Myocyte (in vitro differentiated cells): ENCODE measurements at regions not wholly inside any gene's neighbourhood (a gene's known extent, or its start where the extent isn't known, plus 50 kb on each side); places are given as distances from the start of the nearest gene placed in this dataset.

Source experiments
- DNase-seq: peaks from one replicate; pipeline ENCODE4 v3.0.0-alpha.2; 2012; ENCODE audit warnings: low read depth

GRCh38 chr4:152164561-152164960 lies 371.3 kb downstream of the FBXW7 start:
- DNase-seq: no peak

- no peak for DNase-seq
These were observed 373.6 kb downstream of the FBXW7 start for GRCh38 chr4:152162331-152162697.

- DNase-seq: peak; percentile 55
These were observed 374.1 kb downstream of the FBXW7 start for GRCh38 chr4:152161676-152162330.

- no peak for DNase-seq
These were observed 375.6 kb downstream of the FBXW7 start for GRCh38 chr4:152160225-152160800.

DNA sequence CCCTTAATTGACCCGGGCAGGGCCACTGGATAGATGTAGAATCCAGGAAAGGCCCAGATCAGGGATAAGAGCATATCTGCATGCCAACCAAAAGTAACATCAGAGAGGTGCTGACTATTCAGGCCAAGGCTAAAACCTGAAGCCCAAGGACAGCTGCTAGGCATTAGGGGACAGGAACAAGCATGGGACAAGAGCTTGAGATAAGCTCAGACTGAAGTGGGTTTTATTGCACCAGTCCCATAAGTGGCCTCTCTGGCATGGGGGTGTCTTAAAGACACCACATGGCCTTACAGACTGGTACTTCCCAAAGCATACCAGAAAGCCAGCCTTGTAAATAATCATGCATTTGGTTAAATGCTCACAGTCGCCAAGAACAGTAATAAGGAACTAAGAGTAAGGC lies 376.1 kb downstream of the FBXW7 start:
- DNase-seq: no peak

DNA sequence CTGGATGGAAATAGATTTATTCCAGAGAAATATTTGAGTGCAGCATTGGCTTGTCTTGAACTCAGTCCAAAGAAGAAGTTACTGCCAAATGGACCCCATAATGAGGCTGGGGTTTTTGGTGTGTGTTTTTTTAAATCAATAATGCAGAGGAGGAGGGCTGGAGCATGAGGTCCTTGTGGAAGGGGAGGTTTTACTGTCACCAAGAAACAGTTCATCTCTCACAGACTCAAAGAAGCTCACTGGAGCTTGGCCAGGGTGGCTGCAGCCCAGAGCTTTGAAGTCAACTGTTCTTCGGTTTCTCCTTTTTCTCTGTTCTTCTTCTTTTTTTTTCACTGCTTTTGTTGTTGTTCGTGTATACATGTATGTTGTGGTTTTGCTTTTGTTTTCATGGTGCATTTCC lies 377.7 kb downstream of the FBXW7 start:
- no peak for DNase-seq

DNA sequence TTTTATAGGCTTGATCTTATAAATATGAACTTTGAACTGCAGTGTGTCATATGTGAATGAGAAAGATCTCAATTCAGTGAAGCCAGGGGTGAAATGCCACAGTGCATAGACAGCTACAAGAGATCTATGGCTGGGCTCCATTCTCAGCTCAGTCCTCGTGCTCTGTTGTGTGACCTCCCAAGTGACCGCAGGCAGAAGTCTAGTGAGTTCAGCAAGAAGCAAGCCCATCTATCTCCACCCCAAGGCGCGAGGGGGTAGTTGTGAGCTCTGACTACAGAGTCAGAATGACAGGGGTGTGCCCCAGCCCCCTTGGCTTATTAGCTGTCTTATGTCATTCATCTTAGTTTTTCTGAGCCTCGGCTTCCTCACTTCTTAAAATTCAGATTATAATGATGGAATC lies 378.3 kb downstream of the FBXW7 start:
- DNase-seq: no peak

DNA sequence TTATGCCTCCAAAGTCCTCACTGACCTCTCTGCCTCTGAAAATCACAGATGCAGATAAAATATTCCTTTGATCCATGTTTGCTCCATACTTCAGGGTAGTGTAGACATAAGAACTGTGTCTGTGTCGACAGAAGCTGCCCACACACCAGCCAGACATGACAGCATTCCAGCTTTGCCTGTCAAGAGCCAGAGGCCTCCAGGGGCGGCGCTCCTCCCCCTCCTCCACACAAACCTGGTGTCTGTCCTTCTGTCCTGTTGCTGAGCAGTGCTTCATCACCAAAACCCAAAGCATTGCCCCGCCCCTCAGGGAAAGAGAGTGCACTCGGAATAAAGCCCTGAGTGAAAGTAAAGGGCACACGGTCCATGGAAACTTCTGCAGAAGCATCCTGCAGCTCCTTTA lies 379.4 kb downstream of the FBXW7 start:
- DNase-seq: no peak

- DNase-seq: no peak
These were observed 380.8 kb downstream of the FBXW7 start for GRCh38 chr4:152155070-152155469.

DNA sequence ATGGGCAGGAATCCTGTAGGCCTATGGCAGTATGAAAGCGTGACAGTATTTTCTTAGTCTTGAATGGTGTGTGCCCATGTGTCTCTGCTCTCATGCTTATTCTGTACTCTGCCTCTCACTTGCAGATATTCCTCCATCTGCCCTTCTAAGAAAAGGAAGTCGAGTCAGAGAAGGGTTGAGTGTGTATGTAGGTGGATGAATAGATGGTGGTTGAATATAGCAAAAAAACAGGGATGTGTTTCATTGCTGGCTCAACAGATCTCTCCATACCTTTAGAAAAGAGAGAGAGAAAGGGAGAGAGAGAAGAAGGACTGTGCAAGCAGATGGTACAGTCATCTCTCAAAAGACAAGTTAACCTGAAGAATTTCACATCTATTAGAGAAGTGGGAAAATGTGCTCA lies 381.5 kb downstream of the FBXW7 start:
- DNase-seq: no peak

- DNase-seq: no peak
These were observed 382.2 kb downstream of the FBXW7 start for GRCh38 chr4:152153476-152154270.

DNA sequence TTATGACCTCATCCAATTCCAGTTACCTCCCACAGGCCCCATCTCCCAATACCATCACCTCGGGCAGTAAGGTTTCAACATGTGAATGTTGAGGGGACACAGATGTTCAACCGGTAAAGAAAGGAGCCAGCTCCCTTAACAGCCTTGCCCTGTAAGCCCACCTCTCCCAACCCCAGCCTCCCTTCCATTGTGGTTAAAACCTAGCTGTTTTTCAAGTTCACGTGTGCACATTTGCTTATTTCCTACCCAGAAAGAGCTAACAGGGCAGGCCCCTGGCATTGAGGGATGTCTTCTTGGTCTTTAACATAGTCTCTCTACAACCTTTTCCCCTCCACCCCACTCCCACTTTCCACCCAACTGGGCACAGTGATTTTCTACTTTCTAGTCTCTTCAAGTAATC lies 385.7 kb downstream of the FBXW7 start:
- DNase-seq: no peak

GRCh38 chr4:152149745-152150144 lies 386.1 kb downstream of the FBXW7 start:
- no peak for DNase-seq

GRCh38 chr4:152148057-152148456 lies 387.2 kb upstream of the GATB start:
- no peak for DNase-seq

GRCh38 chr4:152146244-152146643 lies 385.4 kb upstream of the GATB start:
- no peak for DNase-seq

- no peak for DNase-seq
These were observed 383.0 kb upstream of the GATB start for GRCh38 chr4:152143806-152144205.

- peak; percentile 67 for DNase-seq
These were observed 377.6 kb upstream of the GATB start for GRCh38 chr4:152138451-152138850.

- no peak for DNase-seq
These were observed 372.0 kb upstream of the GATB start for GRCh38 chr4:152132776-152133175.

- no peak for DNase-seq
These were observed 367.5 kb upstream of the GATB start for GRCh38 chr4:152128356-152128755.

- no peak for DNase-seq
These were observed 365.4 kb upstream of the GATB start for GRCh38 chr4:152126238-152126637.

DNA sequence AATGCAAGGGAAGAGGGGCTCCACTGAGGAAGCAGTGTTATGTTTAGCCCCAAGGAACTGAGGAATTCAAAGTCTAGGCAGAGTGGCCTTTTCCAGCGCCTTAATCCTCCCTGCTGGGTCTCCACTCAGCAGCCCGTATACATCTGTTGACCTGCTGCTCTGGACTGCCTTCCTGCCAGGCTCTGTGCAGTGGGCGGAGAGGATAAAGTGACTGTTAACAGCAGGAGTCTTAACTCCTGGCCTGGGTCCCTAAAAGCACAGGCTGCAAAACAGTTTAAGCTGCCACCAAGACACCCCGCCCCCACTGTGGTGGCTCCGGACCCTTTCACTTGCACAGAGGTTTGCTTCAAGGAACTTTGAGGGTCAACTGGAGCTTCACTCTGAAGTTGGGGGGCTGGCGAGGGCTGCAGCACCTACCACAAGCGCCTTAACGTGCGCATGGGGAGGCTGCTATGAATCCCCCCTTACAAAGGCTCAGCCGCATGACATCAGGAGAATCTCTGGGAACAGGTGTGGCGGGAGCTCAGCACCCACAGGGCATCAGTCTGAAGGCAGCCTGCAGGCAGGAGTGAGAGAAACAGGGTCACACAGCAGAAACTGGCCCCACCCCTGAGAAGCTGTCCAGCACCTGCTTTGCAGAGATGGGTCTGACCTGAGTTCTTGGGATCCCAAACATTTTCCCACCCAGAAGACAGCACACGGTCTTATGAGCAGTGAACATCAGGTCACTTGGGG lies 358.2 kb upstream of the GATB start:
- no peak for DNase-seq

DNA sequence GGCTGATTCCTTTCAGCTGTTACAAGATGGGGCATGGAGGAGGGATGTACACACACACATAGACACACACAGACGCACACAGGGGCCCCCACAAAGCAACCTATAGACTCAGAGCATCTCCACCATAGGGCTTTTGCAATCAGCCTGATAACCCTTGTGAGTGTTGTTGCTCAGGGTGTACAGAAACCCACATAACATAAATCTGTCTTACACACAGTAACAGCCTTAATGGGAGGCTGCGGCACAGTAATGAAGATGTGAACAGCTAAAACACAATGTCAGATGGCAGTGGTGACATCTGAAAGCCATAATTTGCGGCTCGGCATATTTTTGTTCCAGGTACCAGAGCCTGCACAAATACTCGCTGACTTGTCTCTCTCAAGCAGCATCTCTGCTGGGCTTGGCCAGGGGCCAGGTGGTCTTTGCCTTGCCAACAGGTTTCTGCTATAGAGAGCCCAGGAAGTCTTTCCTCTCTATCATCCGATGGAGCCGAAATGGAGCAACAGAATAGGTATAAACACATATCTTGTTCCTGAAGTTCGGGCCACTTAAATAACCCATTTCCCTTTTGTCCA lies 357.2 kb upstream of the GATB start:
- no peak for DNase-seq
